ENCODE measurements at regions not wholly inside any gene's neighbourhood (a gene's known extent, or its start where the extent isn't known, plus 50 kb on each side); places are given as distances from the start of the nearest gene placed in this dataset.
"Not testable (repeated sequence)": the region's sequence is repeated elsewhere in the genome, so short reads cannot be mapped to it uniquely, and the experiment has no call there.

DNA sequence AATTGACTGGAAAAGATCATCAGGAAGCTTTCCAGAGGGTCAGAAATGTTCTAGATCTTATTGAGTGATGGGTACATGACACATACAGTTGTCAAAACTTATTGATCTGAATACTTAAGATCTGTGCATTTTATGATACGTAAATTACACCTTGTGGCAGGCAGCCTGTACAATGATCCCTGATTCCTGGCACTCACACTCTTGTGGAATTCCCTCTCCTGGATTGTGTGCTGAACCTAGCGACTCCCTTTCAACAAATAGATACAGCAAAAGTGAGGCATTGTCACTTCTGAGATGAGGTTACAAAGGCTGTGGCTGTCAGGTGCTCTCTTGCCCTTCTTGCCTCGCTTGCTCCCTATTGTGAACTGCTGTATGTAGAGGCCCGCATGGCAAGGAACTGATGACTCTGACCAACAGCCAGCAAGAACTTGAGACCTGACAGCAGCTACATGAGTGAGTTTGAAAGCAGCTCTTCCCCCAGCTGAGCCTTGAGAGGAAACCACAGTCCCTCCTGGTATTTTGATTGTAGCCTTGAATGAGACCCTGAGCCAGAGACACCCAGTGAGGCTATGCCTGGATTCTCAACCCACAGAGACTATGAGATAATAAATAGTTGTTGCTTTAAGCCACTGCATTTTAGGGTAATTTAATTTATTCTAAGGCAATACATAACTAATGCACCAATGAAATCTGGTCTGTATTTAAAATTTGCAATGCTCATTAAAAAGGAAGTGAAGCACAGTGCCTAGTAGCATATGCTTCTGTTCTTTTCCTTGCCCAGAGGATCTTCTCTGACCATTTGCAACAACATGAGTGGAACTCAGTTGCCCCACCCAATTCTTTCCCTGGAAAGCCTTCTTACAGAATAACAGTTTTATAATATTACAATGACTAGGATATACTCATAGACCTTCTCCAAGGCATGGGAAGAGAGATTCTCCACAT, 60.5 kb upstream of the IZUMO1R start:
- Histone ChIP-seq H3K27me3 (ENCODE audit: control insufficient read depth in 2 of 2, insufficient read depth in 2 of 2, low read length in 2 of 2) (no peaks in the 10 kb centered on the region), H3K4me3 (ENCODE audit: low read length) (no peak overlapping the region), H3K36me3 (ENCODE audit: control insufficient read depth in 2 of 3, insufficient read depth in 3 of 3, low read length in 3 of 3) (no peaks in the 10 kb centered on the region), H3K4me1 (ENCODE audit: control insufficient read depth in 2 of 2, insufficient read depth in 2 of 2, low read length in 2 of 2) (no peaks in the 10 kb centered on the region), H3K9me3 (ENCODE audit: control insufficient read depth in 2 of 3, low read length in 3 of 3) (no peaks in the 10 kb centered on the region), H3K27ac (ENCODE audit: low read depth, low read length) (no peak overlapping the region)
- Mint-ChIP-seq H3K4me1 (no peaks in the 10 kb centered on the region), H3K27ac (no peak overlapping the region), H3K9me3 (peaks cover 0 to 21% (median 7%) of the 10 kb centered on the region in 11 donors), H3K36me3 (peaks cover 0 to 12% (median 0%) of the 10 kb centered on the region in 5 donors), H3K27me3 (peaks cover 0 to 5% (median 0%) of the 10 kb centered on the region in 5 donors), H3K4me3 (peak overlapping the region in 1 of 10 donors; percentile 17)
- no peak for DNase-seq
- ChIA-PET POLR2A (no interaction called here), CTCF (no interaction called here)
- no peak for ATAC-seq
- intact Hi-C loops (cut with micrococcal nuclease) = no loop called here

DNA sequence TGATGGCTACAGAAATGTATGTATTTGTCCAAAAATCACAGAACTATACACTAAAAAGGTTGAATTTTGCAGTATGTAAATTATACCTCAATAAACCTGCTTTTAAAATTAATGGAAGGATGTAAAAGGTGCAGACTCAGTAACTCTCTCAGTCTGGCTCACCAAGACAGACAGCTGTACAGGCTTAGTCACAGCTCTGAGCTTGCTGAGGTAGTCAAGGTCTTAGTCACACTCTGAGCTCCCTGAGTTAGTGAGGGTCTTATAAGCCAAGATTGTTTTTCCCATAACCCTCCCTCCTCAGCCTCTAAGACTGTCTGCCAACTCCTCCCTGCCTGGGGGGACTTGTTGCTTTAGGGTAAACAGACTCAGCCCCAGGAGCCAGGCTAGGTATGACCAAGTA, 59.3 kb upstream of the IZUMO1R start:
- Histone ChIP-seq H3K27ac (ENCODE audit: low read depth, low read length) (no peak overlapping the region), H3K4me1 (ENCODE audit: control insufficient read depth in 2 of 2, insufficient read depth in 2 of 2, low read length in 2 of 2) (no peaks in the 10 kb centered on the region), H3K27me3 (ENCODE audit: control insufficient read depth in 2 of 2, insufficient read depth in 2 of 2, low read length in 2 of 2) (no peaks in the 10 kb centered on the region), H3K4me3 (ENCODE audit: low read length) (no peak overlapping the region), H3K36me3 (ENCODE audit: control insufficient read depth in 2 of 3, insufficient read depth in 3 of 3, low read length in 3 of 3) (no peaks in the 10 kb centered on the region), H3K9me3 (ENCODE audit: control insufficient read depth in 2 of 3, low read length in 3 of 3) (no peaks in the 10 kb centered on the region)
- Mint-ChIP-seq H3K36me3 (peaks cover 0 to 12% (median 0%) of the 10 kb centered on the region in 5 donors), H3K4me1 (no peaks in the 10 kb centered on the region), H3K27me3 (peaks cover 0 to 5% (median 0%) of the 10 kb centered on the region in 5 donors), H3K9me3 (peaks cover 4 to 31% (median 13%) of the 10 kb centered on the region in 11 donors), H3K27ac (no peak overlapping the region), H3K4me3 (no peak overlapping the region)
- ChIA-PET CTCF (no interaction called here), POLR2A (no interaction called here)
- ATAC-seq (no peak), DNase-seq (no peak)
- intact Hi-C loops (cut with micrococcal nuclease) = no loop called here

DNA sequence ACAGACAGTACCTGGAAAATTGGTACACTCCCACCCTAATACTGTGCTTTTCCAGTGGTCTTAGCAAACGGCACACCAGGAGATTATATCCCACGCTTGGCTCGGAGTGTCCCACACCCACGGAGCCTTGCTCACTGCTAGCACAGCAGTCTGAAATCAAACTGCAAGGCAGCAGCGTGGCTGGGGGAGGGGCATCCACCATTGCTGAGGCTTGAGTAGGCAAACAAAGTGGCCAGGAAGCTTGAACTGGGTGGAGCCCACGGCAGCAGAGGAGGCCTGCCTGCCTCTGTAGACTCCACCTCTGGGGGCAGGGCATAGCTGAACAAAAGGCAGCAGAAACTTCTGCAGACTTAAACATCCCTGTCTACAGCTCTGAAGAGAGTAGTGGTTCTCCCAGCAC, 56.1 kb upstream of the IZUMO1R start:
- H3K4me3 ChIP-seq (ENCODE audit: low read length); H3K4me3 Mint-ChIP-seq; H3K27me3 ChIP-seq (ENCODE audit: control insufficient read depth in 2 of 2, insufficient read depth in 2 of 2, low read length in 2 of 2); H3K27ac ChIP-seq (ENCODE audit: low read depth, low read length); POLR2A ChIA-PET; H3K36me3 Mint-ChIP-seq; H3K9me3 ChIP-seq (ENCODE audit: control insufficient read depth in 2 of 3, low read length in 3 of 3); H3K27ac Mint-ChIP-seq; CTCF ChIA-PET; DNase-seq; intact Hi-C loops (cut with micrococcal nuclease); H3K27me3 Mint-ChIP-seq; H3K4me1 Mint-ChIP-seq; H3K36me3 ChIP-seq (ENCODE audit: control insufficient read depth in 2 of 3, insufficient read depth in 3 of 3, low read length in 3 of 3); H3K4me1 ChIP-seq (ENCODE audit: control insufficient read depth in 2 of 2, insufficient read depth in 2 of 2, low read length in 2 of 2); ATAC-seq: not testable (repeated sequence)
- peaks cover 0 to 31% (median 11%) of the 10 kb centered on the region in 11 donors for H3K9me3 Mint-ChIP-seq

DNA sequence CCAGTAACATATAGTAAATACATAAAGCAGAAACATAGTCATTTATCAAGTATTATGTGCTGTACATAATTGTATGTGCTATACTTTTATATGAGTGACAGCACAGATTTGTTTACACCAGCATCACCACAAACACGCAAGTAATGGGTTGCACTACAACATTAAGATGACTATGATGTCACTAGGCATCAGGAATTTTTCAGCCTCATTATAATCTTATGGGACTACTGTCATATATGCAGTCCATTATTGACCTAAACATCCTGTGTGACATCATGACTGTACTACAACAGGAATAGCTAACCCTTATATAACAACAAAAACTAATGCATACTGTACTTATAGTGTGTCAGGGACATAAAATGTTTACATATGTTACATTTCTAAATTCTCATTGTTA, 50.2 kb upstream of the IZUMO1R start:
- no peak for ATAC-seq
- Histone ChIP-seq H3K36me3 (ENCODE audit: control insufficient read depth in 2 of 3, insufficient read depth in 3 of 3, low read length in 3 of 3) (no peaks in the 10 kb centered on the region), H3K27me3 (ENCODE audit: control insufficient read depth in 2 of 2, insufficient read depth in 2 of 2, low read length in 2 of 2) (no peaks in the 10 kb centered on the region), H3K27ac (ENCODE audit: low read depth, low read length) (no peak overlapping the region), H3K9me3 (ENCODE audit: control insufficient read depth in 2 of 3, low read length in 3 of 3) (no peaks in the 10 kb centered on the region), H3K4me3 (ENCODE audit: low read length) (no peak overlapping the region), H3K4me1 (ENCODE audit: control insufficient read depth in 2 of 2, insufficient read depth in 2 of 2, low read length in 2 of 2) (no peaks in the 10 kb centered on the region)
- H3K4me3 Mint-ChIP-seq = no peak overlapping the region
- POLR2A ChIA-PET = no interaction called here
- no peaks in the 10 kb centered on the region for H3K36me3 Mint-ChIP-seq
- no peak overlapping the region for H3K27ac Mint-ChIP-seq
- CTCF ChIA-PET = no interaction called here
- H3K27me3 Mint-ChIP-seq = no peaks in the 10 kb centered on the region
- DNase-seq = no peak
- intact Hi-C loops (cut with micrococcal nuclease) = no loop called here
- H3K9me3 Mint-ChIP-seq = peaks cover 9 to 42% (median 11%) of the 10 kb centered on the region in 11 donors
- H3K4me1 Mint-ChIP-seq = no peaks in the 10 kb centered on the region
